Spleen (tissue), 11 donors: ENCODE measurements at regions not wholly inside any gene's neighbourhood (a gene's known extent, or its start where the extent isn't known, plus 50 kb on each side); places are given as distances from the start of the nearest gene placed in this dataset.

Experiments used
- DNase-seq: peaks from one replicate; pipeline ENCODE4 v3.0.0-alpha.2; 2020
- H3K27ac ChIP-seq, 8 donors: fragments of 200-600 bp; sonication (generic) in 7 of 8; 1 replicate in 4 of 8; 2 replicates in 4 of 8; pipeline versions ENCODE4 v1.5.0 to v1.8.0; 2016 to 2021; ENCODE audit warnings: inconsistent platforms in 4 of 8, mild to moderate bottlenecking in 4 of 8, moderate library complexity in 1 of 8
- H3K27me3 ChIP-seq, 7 donors: fragments of 200-600 bp; sonication (generic) in 6 of 7; replicated peaks in 1 of 7; 1 replicate in 4 of 7; 2 replicates in 3 of 7; pipeline versions ENCODE4 v1.5.0 to v1.8.0; 2016 to 2021; ENCODE audit warnings: inconsistent platforms in 3 of 7, mild to moderate bottlenecking in 1 of 7
- H3K36me3 ChIP-seq, 6 donors: fragments of 200-600 bp; sonication (generic) in 5 of 6; 1 replicate in 4 of 6; 2 replicates in 2 of 6; pipeline versions ENCODE4 v1.5.0 to v1.8.0; 2016 to 2021; ENCODE audit warnings: inconsistent platforms in 2 of 6
- H3K4me1 ChIP-seq, 6 donors: fragments of 200-600 bp; sonication (generic) in 5 of 6; 1 replicate in 3 of 6; 2 replicates in 3 of 6; pipeline versions ENCODE4 v1.5.0 to v1.8.0; 2016 to 2021; ENCODE audit warnings: inconsistent platforms in 3 of 6
- H3K4me3 ChIP-seq, 8 donors: fragments of 200-600 bp; sonication (generic) in 7 of 8; 1 replicate in 4 of 8; 2 replicates in 4 of 8; pipeline versions ENCODE4 v1.5.0 to v1.8.0; 2016 to 2021; ENCODE audit warnings: inconsistent platforms in 4 of 8, mild to moderate bottlenecking in 4 of 8, moderate library complexity in 2 of 8
- H3K9me3 ChIP-seq, 8 donors: fragments of 200-600 bp; sonication (generic) in 7 of 8; 1 replicate in 4 of 8; 2 replicates in 4 of 8; pipeline versions ENCODE4 v1.5.0 to v1.8.0; 2016 to 2021; ENCODE audit warnings: inconsistent platforms in 4 of 8
- POLR2A ChIP-seq, 3 donors: fragments of 450-650 bp; IDR thresholded peaks; one replicate each; pipeline ENCODE4 v1.5.1; 2017; ENCODE audit warnings: antibody characterized with exemption in 3 of 3, mild to moderate bottlenecking in 1 of 3
- POLR2AphosphoS5 ChIP-seq, 3 donors: sonication (generic); formaldehyde crosslinking; IDR thresholded peaks; one replicate each; pipeline ENCODE4 v1.5.1; 2017; ENCODE audit warnings: antibody characterized with exemption in 3 of 3
- WGBS, 5 donors: extraction: QIAGEN DNeasy Blood & Tissue Kit in 3 of 5; methylation state at CpG; one replicate each; pipeline versions ENCODE4 v1.1.5 to v1.1.7; 2013 to 2018; 5-methylcytosine and 5-hydroxymethylcytosine counted together
- intact Hi-C: fragments of 100-400 bp; cut with DNase I; formaldehyde crosslinking; loops from one replicate; pipeline ENCODE4 v1.15.0; 2023; ENCODE audit warnings: low total_unique reads
- TF ChIP-seq, protein P1 (sequence below), 11 experiments: fragments of 200-600 bp in 7 of 11; fragments of 450-650 bp in 4 of 11; sonication (generic) in 4 of 11; IDR thresholded peaks in 8 of 11; conservative IDR thresholded peaks in 3 of 11; 1 replicate in 7 of 11; 2 replicates in 4 of 11; pipeline versions ENCODE4 v1.4.0 to v1.8.0; 2016 to 2021; ENCODE audit warnings: antibody characterized with exemption in 11 of 11, inconsistent platforms in 4 of 11, mild to moderate bottlenecking in 1 of 11
- donor health status: healthy with polysubstance abuse.
- donor health status: DM: no; HTN: no; CAD: no; lungs with moderate emphysema.
- donor health status: DM: no; HTN: no; CAD: no.
- donor health status: Bipolar disorder and iron deficiency.
- donor health status: healthy.
- donor health status: DM: no; HTN: no; CAD: no.
- donor health status: DM: yes; HTN: yes; CAD: no.

DNA sequence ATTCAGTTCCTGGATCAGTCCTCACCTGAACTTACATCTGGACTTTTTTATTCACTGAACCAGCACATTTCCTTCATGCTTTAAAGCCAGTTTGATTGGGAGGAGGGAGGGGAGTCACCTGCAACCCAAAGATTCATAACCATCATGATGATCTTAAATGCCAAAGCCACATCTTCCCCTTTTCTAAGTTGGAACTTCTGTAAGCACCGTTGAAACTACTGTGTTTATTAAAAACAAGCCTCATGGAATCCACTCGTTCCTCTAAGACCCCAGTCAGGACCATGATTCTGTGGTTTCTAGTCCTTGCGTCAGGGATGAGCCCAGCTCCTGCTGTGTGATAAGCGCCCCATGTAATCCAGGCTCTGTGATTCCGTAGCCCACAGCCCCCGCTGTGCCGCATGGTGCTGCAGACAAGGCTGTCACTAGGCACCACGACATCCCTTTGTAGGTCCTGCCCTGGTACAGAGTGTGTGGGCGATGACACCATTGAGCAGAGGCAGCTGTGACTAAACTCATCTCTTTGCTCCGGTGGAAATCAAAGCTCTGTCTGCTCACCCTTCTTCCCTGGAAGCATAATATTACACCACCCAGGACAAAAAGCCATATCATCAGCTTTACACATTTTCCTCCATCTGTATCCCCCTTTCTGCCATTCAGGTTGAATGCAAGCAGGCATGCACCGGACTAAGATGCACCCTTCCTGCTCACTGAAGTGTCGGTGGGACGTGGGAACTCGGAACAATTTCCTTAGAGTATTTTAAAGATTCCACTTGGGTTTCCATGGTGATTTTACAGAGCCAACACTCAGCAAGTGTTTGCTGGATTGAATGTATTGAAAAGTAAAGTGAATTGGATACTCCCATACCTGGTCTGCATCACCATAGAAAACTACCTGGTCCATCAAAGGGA lies 132.0 kb upstream of the FSTL4 start:
- H3K27me3 ChIP-seq: peaks cover 0 to 4% (median 0%) of the 10 kb centered on the region in 7 donors
- H3K36me3 ChIP-seq: no peaks in the 10 kb centered on the region
- H3K27ac ChIP-seq: no peak overlapping the region
- WGBS, 5 donors: 54 to 64% (median 59%) methylated on average over 14 of the region's 14 CpGs
- no peak overlapping the region for H3K4me3 ChIP-seq
- no peak for TF ChIP-seq POLR2AphosphoS5 (IDR thresholded peaks at IDR 0.05)
- no peak for TF ChIP-seq POLR2A (IDR thresholded peaks at IDR 0.05)
- H3K4me1 ChIP-seq: peaks cover 0 to 6% (median 0%) of the 10 kb centered on the region in 6 donors
- H3K9me3 ChIP-seq: peaks cover 0 to 4% (median 0%) of the 10 kb centered on the region in 8 donors
- intact Hi-C loops: no loop called here
- no peak for DNase-seq

DNA sequence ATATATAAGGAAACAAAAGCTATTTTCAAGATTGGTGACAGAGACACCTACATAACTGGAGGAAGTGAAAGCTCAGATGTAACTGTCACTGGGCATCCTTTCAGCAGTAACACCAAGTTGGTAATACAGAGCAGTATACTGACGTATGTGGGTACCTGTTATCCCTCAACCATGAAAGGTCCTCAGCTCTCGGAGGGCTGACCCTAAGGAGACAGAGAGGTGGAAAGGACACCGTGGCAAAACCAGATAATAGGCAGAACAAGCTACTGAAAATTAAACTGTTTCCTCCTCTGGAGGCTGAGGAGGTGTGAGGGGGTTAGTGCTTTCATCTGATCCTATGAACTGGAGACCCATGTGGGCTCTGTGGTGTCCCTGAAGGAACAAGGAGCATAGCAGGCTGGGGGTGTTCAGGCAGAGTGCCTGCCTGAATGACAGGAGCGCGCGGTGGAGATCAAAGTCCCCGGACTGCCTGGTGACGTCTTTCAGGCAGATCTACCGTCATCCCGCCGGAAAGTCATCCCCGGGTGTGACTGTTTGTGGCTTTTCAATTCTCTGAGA lies 130.2 kb upstream of the FSTL4 start:
- Histone ChIP-seq H3K27me3 (peaks cover 0 to 4% (median 0%) of the 10 kb centered on the region in 7 donors), H3K9me3 (peaks cover 0 to 4% (median 0%) of the 10 kb centered on the region in 8 donors), H3K36me3 (no peaks in the 10 kb centered on the region), H3K4me1 (peaks cover 0 to 6% (median 0%) of the 10 kb centered on the region in 6 donors), H3K4me3 (no peak overlapping the region), H3K27ac (no peak overlapping the region)
- intact Hi-C loops: no loop called here
- TF ChIP-seq POLR2A (IDR thresholded peaks at IDR 0.05) (no peak), POLR2AphosphoS5 (IDR thresholded peaks at IDR 0.05) (no peak)
- TF ChIP-seq, protein P1, sequence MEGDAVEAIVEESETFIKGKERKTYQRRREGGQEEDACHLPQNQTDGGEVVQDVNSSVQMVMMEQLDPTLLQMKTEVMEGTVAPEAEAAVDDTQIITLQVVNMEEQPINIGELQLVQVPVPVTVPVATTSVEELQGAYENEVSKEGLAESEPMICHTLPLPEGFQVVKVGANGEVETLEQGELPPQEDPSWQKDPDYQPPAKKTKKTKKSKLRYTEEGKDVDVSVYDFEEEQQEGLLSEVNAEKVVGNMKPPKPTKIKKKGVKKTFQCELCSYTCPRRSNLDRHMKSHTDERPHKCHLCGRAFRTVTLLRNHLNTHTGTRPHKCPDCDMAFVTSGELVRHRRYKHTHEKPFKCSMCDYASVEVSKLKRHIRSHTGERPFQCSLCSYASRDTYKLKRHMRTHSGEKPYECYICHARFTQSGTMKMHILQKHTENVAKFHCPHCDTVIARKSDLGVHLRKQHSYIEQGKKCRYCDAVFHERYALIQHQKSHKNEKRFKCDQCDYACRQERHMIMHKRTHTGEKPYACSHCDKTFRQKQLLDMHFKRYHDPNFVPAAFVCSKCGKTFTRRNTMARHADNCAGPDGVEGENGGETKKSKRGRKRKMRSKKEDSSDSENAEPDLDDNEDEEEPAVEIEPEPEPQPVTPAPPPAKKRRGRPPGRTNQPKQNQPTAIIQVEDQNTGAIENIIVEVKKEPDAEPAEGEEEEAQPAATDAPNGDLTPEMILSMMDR (IDR thresholded peaks at IDR 0.05 in 8 of 11, conservative IDR thresholded peaks at IDR 0.05 in 3 of 11): no peak
- no peak for DNase-seq
- WGBS, 5 donors: 74 to 86% (median 83%) methylated on average over 12 of the region's 12 CpGs

DNA sequence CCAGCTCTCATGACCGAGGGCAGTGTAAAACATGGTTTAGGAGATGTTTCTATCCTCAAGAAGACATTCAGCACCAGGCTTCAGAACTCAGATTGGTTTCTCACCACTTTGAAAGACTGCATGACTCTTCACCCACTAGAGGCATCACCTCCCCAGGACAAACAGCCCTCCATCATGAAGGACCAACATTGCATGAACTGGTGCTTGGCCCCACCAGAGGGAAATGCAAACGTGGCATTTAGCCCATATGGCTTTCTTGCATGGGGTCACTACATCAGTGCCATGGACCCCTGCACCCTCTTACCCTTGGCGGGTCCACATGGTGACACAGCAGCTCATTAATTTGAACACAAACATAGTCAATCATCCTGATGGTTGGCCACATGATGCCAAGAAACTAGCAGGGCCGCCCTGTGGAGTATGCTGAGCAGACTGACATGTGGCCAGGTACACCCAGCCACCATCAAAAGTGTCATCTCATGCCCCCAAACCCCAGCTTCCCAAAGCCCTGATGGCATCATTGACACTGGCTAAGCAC lies 129.5 kb upstream of the FSTL4 start:
- no peak for DNase-seq
- Histone ChIP-seq H3K36me3 (no peaks in the 10 kb centered on the region), H3K27me3 (peaks cover 0 to 4% (median 0%) of the 10 kb centered on the region in 7 donors), H3K4me3 (no peak overlapping the region), H3K27ac (no peak overlapping the region), H3K9me3 (peaks cover 0 to 2% (median 0%) of the 10 kb centered on the region in 8 donors), H3K4me1 (peaks cover 0 to 6% (median 0%) of the 10 kb centered on the region in 6 donors)
- 51 to 86% (median 70%) methylated on average over 2 to 4 of the region's 4 CpGs for WGBS, 5 donors
- intact Hi-C loops: no loop called here
- TF ChIP-seq, protein P1 (IDR thresholded peaks at IDR 0.05 in 8 of 11, conservative IDR thresholded peaks at IDR 0.05 in 3 of 11): no peak
- no peak for TF ChIP-seq POLR2AphosphoS5 (IDR thresholded peaks at IDR 0.05)
- no peak for TF ChIP-seq POLR2A (IDR thresholded peaks at IDR 0.05)

DNA sequence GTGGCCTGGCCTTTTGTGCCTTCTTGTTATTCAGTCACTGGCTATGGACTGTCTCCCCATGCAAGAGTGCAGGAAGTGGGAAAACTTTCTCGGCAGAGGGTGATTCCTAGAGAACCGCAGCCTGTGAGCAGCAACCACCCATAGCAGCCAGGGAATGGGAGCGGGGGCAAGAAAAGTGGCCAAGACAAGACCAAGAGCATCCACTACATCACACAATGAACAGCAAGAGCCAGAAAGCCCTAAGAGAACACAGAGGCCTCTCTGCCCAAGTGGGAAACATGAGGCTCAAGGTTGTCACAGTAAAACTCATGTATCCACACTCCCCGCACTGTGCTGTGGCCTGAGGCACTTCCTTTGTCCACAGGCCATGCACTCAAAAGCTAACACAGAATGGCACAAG lies 129.1 kb upstream of the FSTL4 start:
- H3K9me3 ChIP-seq: no peaks in the 10 kb centered on the region
- TF ChIP-seq, protein P1 (IDR thresholded peaks at IDR 0.05 in 8 of 11, conservative IDR thresholded peaks at IDR 0.05 in 3 of 11): no peak
- H3K4me3 ChIP-seq: no peak overlapping the region
- no peak for DNase-seq
- H3K36me3 ChIP-seq: no peaks in the 10 kb centered on the region
- H3K27me3 ChIP-seq: peaks cover 0 to 4% (median 0%) of the 10 kb centered on the region in 7 donors
- peaks cover 0 to 6% (median 0%) of the 10 kb centered on the region in 6 donors for H3K4me1 ChIP-seq
- WGBS, 5 donors: 82 to 92% (median 90%) methylated on average over 4 of the region's 4 CpGs
- H3K27ac ChIP-seq: no peak overlapping the region
- intact Hi-C loops: no loop called here
